H1 (cell line): ENCODE measurements at regions not wholly inside any gene's neighbourhood (a gene's known extent, or its start where the extent isn't known, plus 50 kb on each side); places are given as distances from the start of the nearest gene placed in this dataset.

Experiments used
- CREB1 ChIP-seq: IDR thresholded peaks from 2 replicates; pipeline ENCODE4 v1.6.1; 2012; ENCODE audit warnings: inconsistent platforms
- RNF2 ChIP-seq: fragments of 200-900, 300-1000 bp; sonication (generic); IDR thresholded peaks from 2 replicates; pipeline ENCODE4 v1.7.1; 2016; ENCODE audit warnings: borderline replicate concordance, low read depth, mild to moderate bottlenecking, antibody characterized with exemption, low read length; ENCODE audit not compliant: poor library complexity, severe bottlenecking; ENCODE audit errors: missing control alignments

- no peak for TF ChIP-seq CREB1
- no peak for TF ChIP-seq RNF2
Measured at GRCh38 chr1:87821335-87821697, 492.6 kb downstream of the LMO4 start (continued).
